Bone marrow (tissue), 2 donors: ENCODE measurements at regions not wholly inside any gene's neighbourhood (a gene's known extent, or its start where the extent isn't known, plus 50 kb on each side); places are given as distances from the start of the nearest gene placed in this dataset.
"Not testable (repeated sequence)": the region's sequence is repeated elsewhere in the genome, so short reads cannot be mapped to it uniquely, and the experiment has no call there.

Experiments used
- DNase-seq, 2 donors: peaks; one replicate each; lab custom pipeline; 2025; lab: John Stamatoyannopoulos, UW

- no peak for DNase-seq
Measured at GRCh38 chr21:34219334-34220060, 144.3 kb upstream of the KCNE2 start.

GRCh38 chr21:34220556-34221195, 143.1 kb upstream of the KCNE2 start:
- DNase-seq = no peak

- no peak for DNase-seq
Measured at GRCh38 chr21:34221331-34222030, 142.3 kb upstream of the KCNE2 start.

GRCh38 chr21:34222031-34222335, 141.8 kb upstream of the KCNE2 start:
- DNase-seq = no peak

- no peak for DNase-seq
Measured at GRCh38 chr21:34223376-34223775, 140.4 kb upstream of the KCNE2 start.

- DNase-seq = no peak
Measured at GRCh38 chr21:34227386-34227852, 136.4 kb upstream of the KCNE2 start.

GRCh38 chr21:34228792-34229191, 135.0 kb upstream of the KCNE2 start:
- no peak for DNase-seq

- no peak for DNase-seq
Measured at GRCh38 chr21:34229353-34229752, 134.5 kb upstream of the KCNE2 start.

GRCh38 chr21:34233741-34234140, 130.1 kb upstream of the KCNE2 start:
- DNase-seq = not testable (repeated sequence)

- DNase-seq = no peak
Measured at GRCh38 chr21:34235514-34235913, 128.3 kb upstream of the KCNE2 start.

- DNase-seq = no peak
Measured at GRCh38 chr21:34242973-34243372, 120.8 kb upstream of the KCNE2 start.

GRCh38 chr21:34243562-34243961, 120.2 kb upstream of the KCNE2 start:
- DNase-seq = no peak

GRCh38 chr21:34252751-34253150, 111.1 kb upstream of the KCNE2 start:
- no peak for DNase-seq

- DNase-seq = no peak
Measured at GRCh38 chr21:34255073-34255472, 108.7 kb upstream of the KCNE2 start.

- no peak for DNase-seq
Measured at GRCh38 chr21:34260277-34261008, 103.4 kb upstream of the KCNE2 start.

GRCh38 chr21:34261841-34262468, 101.9 kb upstream of the KCNE2 start:
- no peak for DNase-seq

- DNase-seq = no peak
Measured at GRCh38 chr21:34262469-34262845, 101.3 kb upstream of the KCNE2 start.

GRCh38 chr21:34263629-34264028, 100.2 kb upstream of the KCNE2 start:
- DNase-seq = no peak

- no peak for DNase-seq
Measured at GRCh38 chr21:34266351-34266750, 97.5 kb upstream of the KCNE2 start.

- DNase-seq = no peak
Measured at GRCh38 chr21:34268493-34268892, 95.3 kb upstream of the KCNE2 start.

GRCh38 chr21:34270411-34270810, 93.4 kb upstream of the KCNE2 start:
- no peak for DNase-seq

- no peak for DNase-seq
Measured at GRCh38 chr21:34271189-34271851, 92.5 kb upstream of the KCNE2 start.
